ENCODE measurements at regions not wholly inside any gene's neighbourhood (a gene's known extent, or its start where the extent isn't known, plus 50 kb on each side); places are given as distances from the start of the nearest gene placed in this dataset.

DNA sequence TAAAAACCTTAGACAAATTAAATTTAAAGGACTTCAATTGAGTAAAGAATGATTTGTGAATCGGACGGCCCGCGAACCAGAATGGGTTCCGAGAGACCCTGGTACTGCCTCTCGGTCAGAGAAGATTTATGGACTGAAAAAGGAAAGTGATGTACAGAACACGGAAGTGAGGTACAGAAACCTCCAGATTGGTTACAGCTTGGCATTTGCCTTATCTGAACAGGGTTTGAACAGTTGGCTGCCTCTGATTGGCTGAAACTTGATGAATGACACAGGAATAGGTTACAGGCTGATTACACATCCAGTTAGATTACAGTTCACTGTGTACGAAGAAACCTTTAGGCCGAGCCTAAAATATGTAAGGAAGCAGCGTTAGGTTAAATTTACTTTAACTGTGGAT is 156.5 kb upstream of the EGFLAM start:
- DNase-seq = no peak

DNA sequence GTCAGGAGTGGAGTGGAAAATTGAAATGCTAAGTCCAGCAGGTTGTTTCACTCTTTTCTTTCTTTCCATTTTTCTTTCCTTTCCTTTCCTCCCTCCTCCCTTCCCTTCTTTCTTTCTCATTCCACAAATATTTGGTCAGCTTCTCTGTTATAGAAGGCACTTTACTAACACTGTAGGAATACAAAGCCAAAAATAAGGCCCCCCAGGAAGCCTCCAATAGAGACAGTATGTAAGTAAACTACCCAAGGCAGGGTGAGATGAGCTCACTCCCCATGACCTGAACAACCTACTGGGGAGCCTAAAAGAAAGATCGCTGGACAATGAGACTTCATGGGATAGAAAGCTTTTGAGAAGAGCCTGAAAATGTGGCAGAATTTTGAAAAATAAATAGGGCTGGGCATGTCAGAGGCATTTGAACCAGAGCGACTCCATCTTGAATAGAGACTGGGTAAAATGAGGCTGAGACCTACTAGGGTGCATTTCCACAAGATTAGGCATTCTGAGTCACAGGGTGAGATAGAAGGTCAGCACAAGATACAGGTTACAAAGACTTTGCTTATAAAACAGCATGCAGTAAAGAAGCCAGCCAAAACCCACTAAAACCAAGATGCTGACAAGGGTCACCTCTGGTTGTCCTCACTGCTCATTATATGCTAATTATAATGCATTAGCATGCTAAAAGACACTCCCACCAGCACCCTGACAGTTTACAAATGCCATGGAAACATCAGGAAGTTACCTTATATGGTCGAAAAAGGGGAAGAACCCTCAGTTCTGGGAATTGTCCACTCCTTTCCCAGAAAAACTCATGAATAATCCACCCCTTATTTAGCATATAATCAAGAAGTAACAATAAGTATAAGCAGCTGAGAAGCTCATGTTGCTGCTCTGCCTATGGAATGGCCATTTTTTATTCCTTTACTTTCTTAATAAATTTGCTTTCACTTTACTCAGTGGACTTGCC is 158.9 kb upstream of the EGFLAM start:
- DNase-seq = no peak

DNA sequence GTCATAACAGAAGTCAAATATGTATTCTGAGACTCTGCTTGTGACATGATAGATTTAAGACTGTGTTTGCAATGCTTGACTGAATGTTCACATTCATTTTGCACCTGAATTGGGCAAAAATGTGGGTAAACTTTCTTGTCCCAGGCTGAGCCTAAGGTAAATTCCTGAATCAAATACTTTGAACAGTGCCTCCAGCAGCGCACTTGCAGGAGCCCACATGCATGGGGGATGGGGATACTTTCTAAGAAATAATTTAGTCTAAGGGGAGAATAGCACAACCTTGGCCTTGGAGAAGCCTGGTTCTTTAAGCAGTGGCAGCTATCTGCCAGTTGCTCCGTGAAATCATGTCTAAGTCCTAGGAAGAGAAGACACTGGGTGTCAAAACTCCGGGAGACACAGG is 163.5 kb upstream of the EGFLAM start:
- no peak for DNase-seq

GRCh38 chr5:38093855-38094254 is 164.5 kb upstream of the EGFLAM start:
- DNase-seq = no peak

- DNase-seq = no peak
Measured at GRCh38 chr5:38086777-38087176, 171.6 kb upstream of the EGFLAM start.

- DNase-seq = no peak
Measured at GRCh38 chr5:38079620-38080402, 178.5 kb upstream of the EGFLAM start.

DNA sequence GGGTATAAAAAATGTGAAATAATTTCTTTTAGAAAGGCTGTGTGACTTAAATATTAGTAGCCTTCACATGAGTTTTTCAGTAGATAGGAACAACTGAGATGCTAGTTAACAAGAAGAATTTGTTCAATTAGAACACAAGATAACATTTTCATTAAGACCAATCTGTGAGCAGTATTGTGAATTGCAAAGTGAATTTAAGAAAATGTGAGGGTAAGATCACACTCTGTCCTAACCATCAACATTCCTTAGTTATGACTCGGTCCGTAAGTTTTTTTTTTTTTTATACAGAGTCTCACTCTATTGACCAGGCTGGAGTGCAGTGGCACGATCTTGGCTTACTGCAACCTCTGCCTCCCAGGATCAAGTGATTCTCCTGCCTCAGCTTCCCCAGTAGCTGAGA is 180.2 kb upstream of the EGFLAM start:
- DNase-seq = no peak

GRCh38 chr5:38077652-38078051 is 180.7 kb upstream of the EGFLAM start:
- no peak for DNase-seq

GRCh38 chr5:38071831-38072694 is 186.3 kb upstream of the EGFLAM start:
- no peak for DNase-seq

DNA sequence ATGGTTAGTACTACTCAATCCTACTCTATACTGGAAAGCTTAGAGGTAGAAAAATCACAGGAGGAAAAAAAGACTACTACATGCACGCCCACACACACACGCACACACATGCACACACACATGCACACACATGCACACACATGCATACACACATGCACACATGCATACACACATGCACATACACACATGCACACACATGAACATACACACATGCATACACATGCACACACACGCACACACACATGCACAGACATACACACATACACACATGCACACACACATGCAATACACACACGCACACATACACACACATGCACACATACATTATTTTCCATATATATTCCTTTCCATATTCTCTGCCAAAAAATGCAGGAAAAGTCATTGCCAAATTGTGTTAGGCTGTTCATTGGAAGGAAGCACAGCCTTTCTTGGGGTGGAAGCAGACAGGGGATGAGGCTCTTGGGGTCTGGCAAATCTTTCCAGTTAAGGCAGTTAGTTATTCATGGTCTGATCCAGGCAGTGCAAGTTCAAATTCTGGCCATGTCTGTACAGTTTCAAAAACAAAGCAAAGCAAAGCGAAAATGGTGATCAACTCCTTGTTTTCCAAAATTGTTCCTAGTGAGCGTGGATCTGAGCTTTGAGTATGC is 187.9 kb upstream of the EGFLAM start:
- no peak for DNase-seq

DNA sequence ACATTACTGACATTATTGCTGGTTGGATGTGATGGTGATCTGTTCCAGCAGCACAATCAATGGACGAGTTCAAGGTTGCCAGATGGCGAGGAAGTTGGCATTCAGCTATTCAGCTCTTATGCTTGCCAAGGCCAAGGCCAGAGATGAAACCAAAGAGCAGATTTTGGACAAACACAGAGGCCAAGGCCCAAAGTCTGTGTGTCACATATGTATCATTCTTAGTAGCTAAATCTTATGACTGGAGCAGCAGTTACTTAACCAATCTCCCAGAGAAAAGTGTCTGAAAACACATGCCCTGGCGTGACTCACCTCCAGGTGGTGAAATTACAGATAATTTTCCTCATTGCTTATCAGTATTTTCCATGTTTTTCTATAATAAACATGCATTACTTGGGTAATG is 189.0 kb upstream of the EGFLAM start:
- peak in 3 of 56 donors; percentile 1 to 9 (median 4) for DNase-seq

GRCh38 chr5:38060354-38060753 is 198.0 kb upstream of the EGFLAM start:
- DNase-seq = no peak

DNA sequence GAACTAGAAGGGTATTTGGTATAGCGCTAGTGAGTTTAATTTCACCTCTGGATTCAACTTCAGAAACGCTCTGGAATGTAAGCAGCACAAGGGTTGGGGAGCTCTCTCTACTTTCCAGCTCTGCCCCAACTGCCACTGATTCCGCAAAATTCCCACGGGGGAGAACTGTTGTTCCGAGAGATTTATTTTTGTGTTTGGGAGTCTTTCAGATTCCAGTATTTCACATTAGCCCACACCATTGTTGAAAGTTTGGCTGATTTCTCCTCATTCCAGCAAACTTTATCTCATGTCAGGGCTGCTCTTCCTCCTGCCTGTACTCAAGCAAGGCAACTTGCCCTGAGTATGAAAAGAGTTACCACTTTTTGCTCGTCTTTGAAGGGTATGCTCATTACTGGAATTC is 198.5 kb upstream of the EGFLAM start:
- no peak for DNase-seq

GRCh38 chr5:38051711-38052511 is 206.4 kb upstream of the EGFLAM start:
- DNase-seq = no peak

DNA sequence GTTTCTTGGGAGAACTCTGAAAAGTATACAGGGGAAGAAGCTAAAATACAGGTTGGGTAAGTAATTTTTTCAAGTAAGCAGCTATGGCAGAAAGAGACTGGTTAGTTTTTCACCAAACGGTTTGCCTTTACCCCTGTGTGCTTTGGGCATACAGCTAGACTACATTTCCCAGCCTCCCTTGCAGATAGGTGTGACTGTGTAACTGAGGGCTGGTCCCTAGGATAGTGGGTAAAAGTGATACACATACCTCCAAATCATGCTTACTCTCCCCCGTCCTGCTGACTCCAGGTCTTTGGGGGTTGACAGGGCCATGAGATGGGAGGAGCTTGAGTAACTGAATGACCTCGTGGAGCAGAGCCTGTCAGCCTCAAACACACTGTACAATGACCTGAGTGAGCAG is 208.6 kb upstream of the GDNF start:
- no peak for DNase-seq

DNA sequence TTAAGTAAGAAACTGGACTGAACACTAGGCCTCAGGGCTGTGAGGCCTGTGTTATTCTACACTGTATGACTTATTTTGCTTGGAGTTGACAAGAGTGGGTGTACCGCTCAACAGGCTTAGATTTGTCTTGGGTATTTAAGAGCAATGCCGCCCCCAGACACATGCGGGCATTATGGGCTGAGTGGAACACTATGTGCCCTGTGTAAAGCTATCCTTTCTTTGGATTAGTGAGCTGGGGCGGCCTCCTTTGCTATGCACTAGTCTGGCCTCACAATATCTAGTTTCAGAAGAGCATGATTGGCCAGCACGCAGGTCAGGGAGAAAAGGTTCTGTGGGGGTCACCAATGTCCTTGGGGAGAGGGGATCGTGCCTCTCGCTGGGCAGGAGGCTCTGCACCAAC is 206.3 kb upstream of the GDNF start:
- no peak for DNase-seq

DNA sequence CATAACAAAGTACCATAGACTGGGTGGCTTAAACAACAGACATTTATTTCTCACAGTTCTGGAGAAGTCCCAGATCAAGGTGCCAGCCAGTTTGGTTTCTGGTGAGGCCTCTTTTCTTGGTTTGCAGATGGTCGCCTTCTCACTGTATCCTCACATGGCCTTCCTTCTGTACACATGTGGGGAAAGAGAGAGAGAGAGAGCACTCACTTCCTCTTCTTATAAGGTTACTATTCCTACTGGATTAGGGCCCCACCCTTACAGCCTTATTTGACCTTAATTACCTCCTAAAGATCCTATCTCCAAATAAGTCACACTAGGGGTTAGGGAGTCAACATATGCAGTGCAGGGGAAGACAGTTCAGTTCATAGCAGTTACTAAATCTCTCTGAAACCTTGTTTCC is 205.6 kb upstream of the GDNF start:
- DNase-seq = no peak

- no peak for DNase-seq
Measured at GRCh38 chr5:38039826-38040225, 200.0 kb upstream of the GDNF start.

DNA sequence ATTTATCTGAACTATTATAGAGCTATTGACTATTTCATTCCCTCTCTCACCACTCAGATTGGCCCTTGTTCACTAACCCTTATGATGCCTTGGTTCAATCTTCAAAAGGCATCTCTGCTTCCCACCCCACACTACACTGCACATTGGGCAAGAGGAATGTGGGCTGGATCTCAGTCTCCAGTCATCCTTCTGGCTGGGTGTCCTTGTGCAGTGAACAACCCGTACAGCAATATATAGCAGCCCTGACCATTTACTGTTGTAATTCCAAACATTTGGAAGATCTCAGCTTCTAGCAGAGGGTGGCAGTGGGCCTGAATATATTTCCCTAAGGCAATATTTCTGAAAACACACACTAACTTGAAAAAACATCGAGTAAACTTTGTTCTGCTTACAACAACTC is 199.2 kb upstream of the GDNF start:
- no peak for DNase-seq

GRCh38 chr5:38036765-38037164 is 196.9 kb upstream of the GDNF start:
- no peak for DNase-seq

All from nucleus accumbens (tissue), 56 donors.